NCI-H2107 treated with DMSO at 0.1 percent for 48 hours (cell line): ENCODE measurements at regions not wholly inside any gene's neighbourhood (a gene's known extent, or its start where the extent isn't known, plus 50 kb on each side); places are given as distances from the start of the nearest gene placed in this dataset.

Experiments used
- DNase-seq: peaks from one replicate; lab custom pipeline; 2025; ENCODE audit not compliant: unreplicated experiment; lab: John Stamatoyannopoulos, UW

- no peak for DNase-seq
Measured at GRCh38 chr5:96048763-96049162, 87.1 kb upstream of the ELL2 start.

DNA sequence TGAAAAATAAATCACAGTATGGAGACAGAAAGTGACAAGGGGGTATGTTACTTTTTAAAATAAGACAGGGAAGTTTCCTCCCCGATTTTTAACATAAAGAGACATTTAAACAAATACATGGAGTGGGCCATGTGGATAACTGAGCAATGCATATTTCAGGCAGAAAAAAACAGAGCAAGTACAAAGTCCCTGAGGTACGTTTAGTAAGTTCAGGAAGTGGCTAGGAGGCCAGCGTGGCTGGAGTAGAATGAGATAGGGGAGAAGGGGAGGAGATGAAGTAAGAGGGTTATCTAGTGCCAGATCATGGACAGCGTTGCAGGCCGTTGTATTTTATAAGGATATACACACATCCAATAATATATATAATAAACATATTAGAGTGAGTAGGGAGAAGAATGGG is 84.2 kb upstream of the ELL2 start:
- DNase-seq, result no peak

DNA sequence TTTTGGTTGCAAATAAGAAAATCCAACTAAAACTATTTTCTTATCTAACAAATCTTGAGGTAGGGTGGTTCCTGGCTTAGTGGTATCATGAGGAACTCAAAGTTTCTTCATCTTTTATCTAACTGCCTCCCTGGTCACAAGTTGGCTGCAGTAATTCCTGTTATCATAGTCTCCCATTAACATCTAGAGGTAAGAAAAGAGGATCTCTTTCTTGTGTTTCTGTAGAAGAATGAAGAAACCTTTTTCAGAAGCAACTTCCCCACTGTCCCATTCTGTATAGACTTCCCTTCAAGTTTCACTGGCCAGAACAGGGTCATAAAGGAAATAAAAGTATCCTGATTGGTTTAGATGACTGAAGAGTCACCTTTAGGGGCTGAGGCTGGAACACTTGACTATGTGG is 81.8 kb upstream of the ELL2 start:
- no peak for DNase-seq

DNA sequence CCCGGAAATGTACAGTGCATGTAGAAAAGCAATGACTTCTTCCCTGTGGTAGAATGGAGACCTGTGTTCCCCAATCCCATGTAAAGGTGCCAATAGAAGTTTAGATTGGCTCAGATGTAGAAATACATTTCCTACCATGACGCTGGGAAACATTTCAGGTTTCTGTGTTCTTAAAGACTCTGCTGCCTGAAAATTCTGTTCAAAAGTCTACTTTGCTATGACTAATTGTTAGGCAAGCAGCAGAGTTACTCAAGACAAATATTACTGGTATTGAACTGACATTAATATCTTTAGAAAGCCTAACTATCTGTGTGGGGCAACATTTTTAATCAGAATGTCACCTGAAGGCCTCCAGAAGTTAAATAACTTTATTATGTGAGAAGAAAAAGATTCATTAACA is 75.5 kb upstream of the ELL2 start:
- no peak for DNase-seq

DNA sequence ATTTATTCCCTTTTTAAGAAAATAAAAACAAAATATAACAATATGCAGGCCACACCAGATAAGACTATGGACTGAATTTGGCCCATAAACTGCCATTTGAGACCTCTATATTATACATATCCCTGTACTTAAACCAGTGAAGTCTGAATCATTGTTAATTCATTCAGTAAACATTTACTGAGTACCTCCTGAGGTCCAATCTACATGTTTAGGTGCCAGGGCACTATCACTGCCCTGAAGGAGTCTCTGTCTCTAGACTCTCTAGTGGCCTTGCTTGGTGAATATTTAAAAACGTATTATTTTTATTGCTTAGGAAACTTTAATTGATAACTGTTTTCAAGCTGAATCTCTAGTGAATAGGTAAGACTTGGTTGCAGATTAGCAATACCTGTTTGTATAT is 74.7 kb upstream of the ELL2 start:
- no peak for DNase-seq

GRCh38 chr5:96035796-96036195 is 74.1 kb upstream of the ELL2 start:
- DNase-seq, result no peak

DNA sequence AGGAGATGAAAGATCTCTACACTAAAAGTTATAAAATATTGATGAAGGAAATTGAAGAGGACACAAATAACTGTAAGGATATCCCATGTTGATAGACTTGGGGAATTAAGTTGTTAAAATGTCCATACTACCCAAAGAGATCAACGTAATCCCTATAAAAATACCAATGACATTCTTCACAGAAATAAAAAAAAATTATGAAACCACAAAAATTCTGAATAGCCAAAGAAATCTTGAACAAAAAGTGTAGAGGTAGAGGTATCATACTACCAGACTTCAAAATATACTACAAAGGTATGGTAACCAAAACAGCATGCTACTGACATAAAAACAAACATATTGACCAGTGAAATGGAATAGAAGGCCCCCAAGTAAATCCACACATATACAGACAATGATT is 71.5 kb upstream of the ELL2 start:
- no peak for DNase-seq

GRCh38 chr5:96031811-96032261 is 70.2 kb upstream of the ELL2 start:
- DNase-seq, result no peak

GRCh38 chr5:96031180-96031579 is 69.5 kb upstream of the ELL2 start:
- no peak for DNase-seq

DNA sequence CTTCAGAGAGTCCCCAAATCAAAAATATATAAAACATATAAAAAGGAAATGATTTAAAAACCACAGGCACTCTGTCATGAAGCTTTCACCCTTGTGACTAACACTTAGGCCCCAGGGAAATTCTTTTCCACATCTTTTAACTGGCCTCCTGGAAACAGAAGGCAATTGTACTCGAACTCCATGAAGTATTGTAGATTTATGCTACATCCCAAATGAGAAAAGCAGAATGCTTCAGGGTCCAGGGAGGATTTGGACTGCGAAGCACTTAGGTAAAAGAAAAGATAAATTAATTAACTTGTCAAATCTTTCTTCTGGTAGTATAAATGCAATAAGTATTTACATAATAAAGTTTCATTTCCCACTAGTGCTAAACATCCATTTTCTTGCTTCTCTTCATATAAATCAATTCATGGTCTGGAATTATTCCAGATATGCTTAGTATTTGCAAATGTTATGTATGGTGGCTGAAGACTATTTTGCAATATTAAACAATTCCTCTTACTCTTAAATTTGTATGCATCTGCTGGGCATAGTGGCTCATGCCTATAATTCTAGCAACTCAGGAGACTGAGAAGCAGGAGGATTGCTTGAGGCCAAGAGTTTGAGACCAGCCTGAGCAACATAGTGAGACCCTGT is 64.9 kb upstream of the ELL2 start:
- DNase-seq, result no peak

GRCh38 chr5:96024683-96025475 is 63.2 kb upstream of the ELL2 start:
- DNase-seq, result no peak

- DNase-seq, result no peak
Measured at GRCh38 chr5:96023518-96023917, 61.9 kb upstream of the ELL2 start.

DNA sequence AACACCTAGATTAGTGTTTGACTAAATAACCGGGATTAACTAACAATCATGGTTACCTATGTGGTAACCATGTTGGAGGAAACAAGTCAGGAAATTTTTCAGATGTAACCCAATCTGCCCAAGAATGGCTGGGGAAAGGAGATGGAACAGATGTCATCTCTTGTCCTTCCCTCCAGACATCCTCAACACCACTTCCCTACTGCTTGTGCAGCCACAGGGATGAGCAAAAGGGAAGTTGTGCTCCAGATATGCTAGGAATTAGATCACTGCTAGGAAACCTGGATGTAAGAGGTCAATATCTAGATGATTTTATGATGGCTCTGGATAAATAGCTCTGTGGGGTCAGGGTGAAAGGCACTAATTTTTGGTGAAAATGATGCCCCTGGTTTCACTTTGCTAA is 61.3 kb upstream of the ELL2 start:
- no peak for DNase-seq

GRCh38 chr5:96017951-96018350 is 56.3 kb upstream of the ELL2 start:
- no peak for DNase-seq

DNA sequence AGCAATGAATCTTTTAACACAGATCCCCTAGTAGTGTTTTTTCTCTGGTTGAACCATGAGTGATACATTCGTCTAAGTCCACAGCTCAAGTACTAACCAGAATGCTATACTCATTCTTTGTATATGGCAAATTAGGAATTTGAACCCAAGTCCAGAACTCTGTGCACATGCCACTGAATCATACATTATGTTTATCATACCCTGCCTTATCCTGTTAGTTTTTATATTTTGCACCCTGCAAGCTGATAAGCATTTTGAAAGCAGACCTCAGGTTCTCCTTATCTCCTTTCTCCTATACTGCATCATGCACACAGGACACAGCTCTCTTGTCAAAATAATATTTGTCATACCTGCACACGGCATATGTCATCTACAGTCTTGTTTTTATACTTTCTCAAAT is 54.6 kb upstream of the ELL2 start:
- DNase-seq, result no peak

- no peak for DNase-seq
Measured at GRCh38 chr5:96015709-96016108, 54.1 kb upstream of the ELL2 start.

DNA sequence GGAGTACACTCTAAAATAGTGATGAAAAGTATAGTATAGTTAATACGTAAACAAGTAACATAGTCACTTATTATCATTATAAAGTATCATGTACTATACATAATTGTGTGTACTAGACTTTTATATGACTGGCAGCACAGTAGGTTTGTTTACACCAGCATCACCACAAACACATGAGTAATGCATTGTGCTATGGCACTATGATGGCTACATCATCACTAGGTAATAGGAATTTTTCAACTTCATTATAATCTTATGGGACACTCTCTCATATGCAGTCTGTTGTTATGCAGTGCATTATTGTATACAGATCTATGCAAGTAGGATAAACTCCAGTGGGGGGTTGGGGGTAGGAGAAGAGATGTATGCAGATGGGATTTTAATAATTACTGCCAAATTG is 52.7 kb upstream of the ELL2 start:
- no peak for DNase-seq

DNA sequence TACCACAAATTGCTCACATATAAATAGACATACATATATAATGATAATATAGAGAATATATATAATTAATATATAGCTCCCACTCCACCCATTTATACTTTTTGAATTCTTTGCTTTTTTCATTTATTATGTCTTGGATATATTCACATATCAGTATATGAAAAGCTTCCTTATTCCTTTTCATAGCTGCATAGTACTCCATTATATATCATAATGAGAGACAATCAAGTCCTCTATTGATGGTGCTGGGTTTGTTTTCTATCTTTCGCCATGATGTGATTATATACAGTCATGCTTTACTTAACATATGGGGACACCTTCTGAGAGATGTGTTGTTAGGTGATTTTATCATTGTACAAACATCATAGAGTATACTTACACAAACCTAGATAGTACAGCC is 51.6 kb upstream of the ELL2 start:
- no peak for DNase-seq

- no peak for DNase-seq
Measured at GRCh38 chr5:96012399-96012798, 50.7 kb upstream of the ELL2 start.
